ENCODE measurements at regions not wholly inside any gene's neighbourhood (a gene's known extent, or its start where the extent isn't known, plus 50 kb on each side); places are given as distances from the start of the nearest gene placed in this dataset.

DNA sequence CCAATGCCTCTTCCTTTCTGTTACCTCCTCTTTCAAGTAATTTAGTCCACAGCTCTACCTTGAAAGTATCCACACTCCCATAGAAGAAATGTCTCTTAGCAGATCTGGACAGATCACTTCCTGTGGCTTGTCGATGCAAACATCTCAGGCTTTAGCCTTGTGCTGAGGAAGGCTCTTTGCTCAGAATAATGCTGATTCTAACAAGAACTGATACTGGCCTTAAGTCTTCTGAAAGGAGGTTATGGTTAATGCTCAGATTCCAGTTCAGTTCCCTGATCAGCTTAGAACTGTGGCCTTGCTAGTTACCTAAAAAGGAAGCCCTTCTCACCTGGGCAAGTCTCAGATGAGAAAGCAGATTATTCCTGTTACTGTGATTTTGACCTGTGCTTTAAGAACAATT lies 230.1 kb upstream of the FAT4 start:
- Mint-ChIP-seq H3K27me3 (no peaks in the 10 kb centered on the region), H3K27ac (no peak overlapping the region), H3K4me3 (no peak overlapping the region), H3K4me1 (no peaks in the 10 kb centered on the region), H3K9me3 (no peaks in the 10 kb centered on the region), H3K36me3 (ENCODE audit: low read depth) (no peaks in the 10 kb centered on the region)
- ATAC-seq (ENCODE audit: low read depth) (no peak), DNase-seq (no peak)
- intact Hi-C loops (cut with micrococcal nuclease): no loop called here
- TF ChIP-seq CTCF (IDR thresholded peaks at IDR 0.05): no peak
- POLR2A ChIA-PET: no interaction called here
- CTCF ChIA-PET: no interaction called here

DNA sequence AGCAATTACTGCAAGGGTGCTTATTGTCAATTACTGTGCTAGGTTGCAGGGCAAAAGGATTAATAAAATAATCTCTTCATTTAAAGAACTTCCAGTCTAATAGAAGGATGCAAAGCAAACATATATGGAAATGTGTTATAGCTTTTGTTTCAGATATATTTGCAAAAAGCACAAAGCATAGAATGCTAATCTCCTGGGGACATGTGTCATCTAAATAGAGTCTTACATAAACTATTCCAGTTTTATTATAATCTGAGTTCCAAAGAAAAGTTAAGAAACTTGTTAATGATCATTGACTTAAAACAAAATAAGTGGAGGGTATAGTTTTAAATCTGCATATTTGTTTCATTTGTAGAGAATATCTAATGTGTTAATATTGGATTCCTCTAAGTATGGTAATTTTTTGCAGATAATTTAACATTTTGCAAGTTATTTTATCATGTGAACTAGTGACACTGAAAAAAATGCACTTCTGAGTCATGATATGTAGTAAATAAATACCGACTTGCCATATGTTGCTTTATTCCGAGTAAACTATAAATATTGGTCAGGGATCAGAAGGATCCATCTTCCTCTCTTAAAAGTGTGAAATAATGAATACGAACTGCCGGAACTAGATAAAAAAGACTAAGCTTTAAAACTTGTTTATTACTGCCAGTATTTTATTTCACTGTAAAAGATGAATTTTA lies 231.9 kb upstream of the FAT4 start:
- no peak overlapping the region for H3K27ac Mint-ChIP-seq
- no peaks in the 10 kb centered on the region for H3K9me3 Mint-ChIP-seq
- CTCF ChIA-PET: no interaction called here
- no peaks in the 10 kb centered on the region for H3K27me3 Mint-ChIP-seq
- POLR2A ChIA-PET: no interaction called here
- H3K36me3 Mint-ChIP-seq (ENCODE audit: low read depth): no peaks in the 10 kb centered on the region
- intact Hi-C loops (cut with micrococcal nuclease): no loop called here
- no peak for ATAC-seq (ENCODE audit: low read depth)
- no peak for TF ChIP-seq CTCF (IDR thresholded peaks at IDR 0.05)
- H3K4me1 Mint-ChIP-seq: no peaks in the 10 kb centered on the region
- DNase-seq: no peak
- H3K4me3 Mint-ChIP-seq: no peak overlapping the region

DNA sequence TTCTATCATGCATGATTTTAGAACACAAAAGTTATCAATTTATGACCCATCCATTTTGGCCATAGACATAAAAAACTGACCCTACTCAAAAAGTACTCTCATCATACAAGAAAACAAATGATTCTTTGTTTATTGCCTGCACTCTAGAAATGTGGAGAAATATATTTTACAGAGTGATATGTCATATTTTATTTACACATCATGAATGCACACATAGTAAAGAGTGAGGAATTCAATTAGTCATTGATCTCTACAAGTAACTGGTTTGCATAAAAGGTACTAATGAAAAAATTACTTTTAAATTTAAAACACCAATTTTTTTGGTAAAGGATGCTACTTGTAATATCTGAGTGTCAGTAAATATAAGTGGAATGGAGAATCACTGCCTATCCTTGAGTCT lies 242.5 kb upstream of the FAT4 start:
- Mint-ChIP-seq H3K36me3 (ENCODE audit: low read depth) (no peaks in the 10 kb centered on the region), H3K4me1 (no peaks in the 10 kb centered on the region), H3K9me3 (peaks cover 4% of the 10 kb centered on the region), H3K27ac (no peak overlapping the region), H3K4me3 (no peak overlapping the region), H3K27me3 (no peaks in the 10 kb centered on the region)
- ATAC-seq (ENCODE audit: low read depth) (no peak), DNase-seq (no peak)
- intact Hi-C loops (cut with micrococcal nuclease): no loop called here
- no peak for TF ChIP-seq CTCF (IDR thresholded peaks at IDR 0.05)
- POLR2A ChIA-PET: no interaction called here
- CTCF ChIA-PET: no interaction called here

GRCh38 chr4:125070861-125071260 lies 243.9 kb upstream of the FAT4 start:
- CTCF ChIA-PET: no interaction called here
- H3K36me3 Mint-ChIP-seq (ENCODE audit: low read depth): no peaks in the 10 kb centered on the region
- intact Hi-C loops (cut with micrococcal nuclease): no loop called here
- H3K4me1 Mint-ChIP-seq: no peaks in the 10 kb centered on the region
- DNase-seq: no peak
- H3K4me3 Mint-ChIP-seq: no peak overlapping the region
- no peaks in the 10 kb centered on the region for H3K27me3 Mint-ChIP-seq
- TF ChIP-seq CTCF (IDR thresholded peaks at IDR 0.05): no peak
- POLR2A ChIA-PET: no interaction called here
- ATAC-seq (ENCODE audit: low read depth): no peak
- H3K27ac Mint-ChIP-seq: no peak overlapping the region
- peaks cover 8% of the 10 kb centered on the region for H3K9me3 Mint-ChIP-seq

- Mint-ChIP-seq H3K4me3 (no peak overlapping the region), H3K9me3 (peaks cover 8% of the 10 kb centered on the region), H3K36me3 (ENCODE audit: low read depth) (no peaks in the 10 kb centered on the region), H3K27me3 (no peaks in the 10 kb centered on the region), H3K4me1 (no peaks in the 10 kb centered on the region), H3K27ac (no peak overlapping the region)
- DNase-seq (no peak), ATAC-seq (ENCODE audit: low read depth) (no peak)
- ChIA-PET POLR2A (no interaction called here), CTCF (no interaction called here)
- intact Hi-C loops (cut with micrococcal nuclease): no loop called here
- TF ChIP-seq CTCF (IDR thresholded peaks at IDR 0.05): no peak
Measured at GRCh38 chr4:125062115-125063050, 252.4 kb upstream of the FAT4 start.

All from activated B cell treated with CpG ODN at 0.5 μM for 24 hours (primary cell).